ENCODE measurements at regions not wholly inside any gene's neighbourhood (a gene's known extent, or its start where the extent isn't known, plus 50 kb on each side); places are given as distances from the start of the nearest gene placed in this dataset.
A peak's percentile ranks its signal among the peaks of the same experiment; 100 is the strongest.

DNA sequence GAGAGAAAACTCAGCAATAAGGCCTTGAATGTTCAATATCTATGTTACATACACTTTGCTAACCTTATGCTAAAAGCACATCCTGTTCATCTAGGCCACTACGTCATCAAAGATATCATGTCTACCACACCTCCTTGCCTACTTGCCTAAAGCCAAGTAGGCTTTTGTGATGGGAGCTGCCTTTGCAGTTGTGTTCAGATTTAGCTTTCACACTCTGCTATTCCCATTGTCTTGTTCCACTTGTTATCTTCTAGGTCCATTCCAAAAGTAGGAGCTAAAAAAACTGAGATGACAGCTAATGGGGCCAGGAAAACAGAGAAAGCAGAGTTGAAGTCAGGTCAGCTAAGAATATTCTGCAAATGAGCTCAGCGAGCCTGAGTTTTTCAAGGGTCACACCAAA lies 153.6 kb upstream of the EDNRA start:
- H3K9me3 ChIP-seq (ENCODE audit: low read depth, low read length), result no peaks in the 10 kb centered on the region
- no peak overlapping the region for H3K4me3 ChIP-seq (ENCODE audit: insufficient read depth, low read length)
- H3K4me2 ChIP-seq (ENCODE audit: insufficient read depth, low read length), result no peak overlapping the region
- TF ChIP-seq, protein P1, sequence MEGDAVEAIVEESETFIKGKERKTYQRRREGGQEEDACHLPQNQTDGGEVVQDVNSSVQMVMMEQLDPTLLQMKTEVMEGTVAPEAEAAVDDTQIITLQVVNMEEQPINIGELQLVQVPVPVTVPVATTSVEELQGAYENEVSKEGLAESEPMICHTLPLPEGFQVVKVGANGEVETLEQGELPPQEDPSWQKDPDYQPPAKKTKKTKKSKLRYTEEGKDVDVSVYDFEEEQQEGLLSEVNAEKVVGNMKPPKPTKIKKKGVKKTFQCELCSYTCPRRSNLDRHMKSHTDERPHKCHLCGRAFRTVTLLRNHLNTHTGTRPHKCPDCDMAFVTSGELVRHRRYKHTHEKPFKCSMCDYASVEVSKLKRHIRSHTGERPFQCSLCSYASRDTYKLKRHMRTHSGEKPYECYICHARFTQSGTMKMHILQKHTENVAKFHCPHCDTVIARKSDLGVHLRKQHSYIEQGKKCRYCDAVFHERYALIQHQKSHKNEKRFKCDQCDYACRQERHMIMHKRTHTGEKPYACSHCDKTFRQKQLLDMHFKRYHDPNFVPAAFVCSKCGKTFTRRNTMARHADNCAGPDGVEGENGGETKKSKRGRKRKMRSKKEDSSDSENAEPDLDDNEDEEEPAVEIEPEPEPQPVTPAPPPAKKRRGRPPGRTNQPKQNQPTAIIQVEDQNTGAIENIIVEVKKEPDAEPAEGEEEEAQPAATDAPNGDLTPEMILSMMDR (IDR thresholded peaks at IDR 0.05; ENCODE audit: extremely low read depth, low read depth, low read length), result no peak
- H3K27me3 ChIP-seq (ENCODE audit: insufficient read depth, low read length), result no peaks in the 10 kb centered on the region
- no peak overlapping the region for H3K27ac ChIP-seq (ENCODE audit: low read depth, low read length)
- no peaks in the 10 kb centered on the region for H3K79me2 ChIP-seq (ENCODE audit: insufficient read depth, low read length)
- H3K4me1 ChIP-seq (ENCODE audit: insufficient read depth, low read length), result no peaks in the 10 kb centered on the region
- H3K36me3 ChIP-seq (ENCODE audit: insufficient read depth, low read length), result no peaks in the 10 kb centered on the region
- H4K20me1 ChIP-seq (ENCODE audit: insufficient read depth, low read length), result no peaks in the 10 kb centered on the region
- H2AFZ ChIP-seq (ENCODE audit: low read length), result no peak overlapping the region
- no peak for DNase-seq (ENCODE audit: insufficient read length, low spot score, missing footprints)

DNA sequence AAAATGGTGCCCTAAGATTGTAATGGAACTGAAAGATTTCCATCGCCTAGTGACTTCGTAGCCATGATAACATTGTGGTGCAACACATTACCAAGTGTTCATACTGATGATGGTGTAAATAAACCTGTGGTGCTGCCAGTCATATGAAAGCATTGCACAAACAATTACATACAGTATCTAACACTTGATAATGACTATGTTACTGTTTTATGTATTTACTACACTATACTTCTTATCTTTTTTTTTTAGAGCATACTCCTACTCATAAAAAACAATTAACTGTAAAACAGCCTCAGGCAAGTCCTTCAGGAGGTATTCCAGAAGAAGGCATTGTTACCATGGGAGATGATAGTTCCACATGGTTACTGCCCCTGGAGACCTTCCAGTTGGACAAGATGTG lies 152.7 kb upstream of the EDNRA start:
- H3K4me3 ChIP-seq (ENCODE audit: insufficient read depth, low read length), result no peak overlapping the region
- H3K79me2 ChIP-seq (ENCODE audit: insufficient read depth, low read length), result no peaks in the 10 kb centered on the region
- no peak overlapping the region for H3K4me2 ChIP-seq (ENCODE audit: insufficient read depth, low read length)
- no peaks in the 10 kb centered on the region for H3K36me3 ChIP-seq (ENCODE audit: insufficient read depth, low read length)
- H2AFZ ChIP-seq (ENCODE audit: low read length), result no peak overlapping the region
- no peaks in the 10 kb centered on the region for H4K20me1 ChIP-seq (ENCODE audit: insufficient read depth, low read length)
- no peaks in the 10 kb centered on the region for H3K27me3 ChIP-seq (ENCODE audit: insufficient read depth, low read length)
- no peaks in the 10 kb centered on the region for H3K4me1 ChIP-seq (ENCODE audit: insufficient read depth, low read length)
- TF ChIP-seq, protein P1 (IDR thresholded peaks at IDR 0.05; ENCODE audit: extremely low read depth, low read depth, low read length), result no peak
- no peak for DNase-seq (ENCODE audit: insufficient read length, low spot score, missing footprints)
- H3K9me3 ChIP-seq (ENCODE audit: low read depth, low read length), result no peaks in the 10 kb centered on the region
- no peak overlapping the region for H3K27ac ChIP-seq (ENCODE audit: low read depth, low read length)

DNA sequence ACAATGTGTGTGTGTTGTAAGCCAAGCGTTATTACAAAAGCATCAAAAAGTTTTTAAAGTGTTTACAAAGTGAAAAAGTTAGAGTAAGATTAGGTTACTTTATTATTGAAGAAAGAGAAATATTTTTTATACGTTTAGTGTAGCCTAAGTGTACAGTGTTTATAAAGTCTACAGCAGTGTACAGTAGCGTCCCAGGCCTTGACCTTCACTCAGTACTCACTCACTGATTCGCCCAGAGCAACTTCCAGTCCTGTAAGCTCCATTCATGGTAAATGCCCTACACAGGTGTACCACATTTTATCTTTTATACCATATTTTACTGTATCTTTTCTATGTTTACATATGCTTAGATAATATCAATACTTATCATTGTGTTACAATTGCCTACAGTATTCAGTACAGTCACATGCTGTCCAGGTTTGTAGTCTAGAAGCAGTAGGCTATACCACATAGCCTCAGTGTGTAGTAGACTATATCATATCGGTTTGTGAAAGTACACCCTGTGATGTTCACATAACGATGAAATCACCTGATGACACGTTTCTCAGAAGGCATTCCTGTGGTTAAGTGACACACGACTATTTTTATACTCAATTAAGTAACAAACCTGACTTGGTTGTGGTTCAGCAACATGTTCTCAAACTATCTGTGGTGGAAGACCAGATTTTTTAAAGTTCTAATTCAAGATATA lies 152.0 kb upstream of the EDNRA start:
- Histone ChIP-seq H3K27me3 (ENCODE audit: insufficient read depth, low read length) (no peaks in the 10 kb centered on the region), H3K36me3 (ENCODE audit: insufficient read depth, low read length) (no peaks in the 10 kb centered on the region), H3K9me3 (ENCODE audit: low read depth, low read length) (no peaks in the 10 kb centered on the region), H3K4me3 (ENCODE audit: insufficient read depth, low read length) (no peak overlapping the region), H3K4me2 (ENCODE audit: insufficient read depth, low read length) (no peak overlapping the region), H2AFZ (ENCODE audit: low read length) (no peak overlapping the region), H3K79me2 (ENCODE audit: insufficient read depth, low read length) (no peaks in the 10 kb centered on the region), H4K20me1 (ENCODE audit: insufficient read depth, low read length) (no peaks in the 10 kb centered on the region), H3K27ac (ENCODE audit: low read depth, low read length) (no peak overlapping the region), H3K4me1 (ENCODE audit: insufficient read depth, low read length) (no peaks in the 10 kb centered on the region)
- no peak for DNase-seq (ENCODE audit: insufficient read length, low spot score, missing footprints)
- TF ChIP-seq, protein P1 (IDR thresholded peaks at IDR 0.05; ENCODE audit: extremely low read depth, low read depth, low read length), result no peak

DNA sequence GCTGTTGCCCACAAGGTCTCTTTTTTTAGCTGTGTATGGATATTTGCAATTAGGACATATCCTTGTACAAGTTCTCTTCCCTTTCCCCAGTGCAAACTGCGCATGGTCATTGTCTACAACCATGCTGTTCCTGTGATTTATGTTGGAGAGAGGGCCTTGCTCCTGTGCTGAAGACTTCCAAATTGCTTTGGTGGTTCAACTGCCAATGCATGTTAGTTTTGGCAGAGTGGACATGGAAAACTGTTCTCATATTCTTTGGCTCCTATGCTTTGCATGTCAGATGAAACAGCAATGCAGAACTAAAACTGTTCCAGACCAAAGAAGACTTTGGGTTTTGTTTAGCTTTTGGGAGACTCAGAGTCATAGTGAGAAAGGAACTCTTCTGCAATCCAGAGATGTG lies 148.8 kb upstream of the EDNRA start:
- no peaks in the 10 kb centered on the region for H3K9me3 ChIP-seq (ENCODE audit: low read depth, low read length)
- peak overlapping the region; percentile 2 for H2AFZ ChIP-seq (ENCODE audit: low read length)
- no peaks in the 10 kb centered on the region for H3K27me3 ChIP-seq (ENCODE audit: insufficient read depth, low read length)
- no peak overlapping the region for H3K4me3 ChIP-seq (ENCODE audit: insufficient read depth, low read length)
- TF ChIP-seq, protein P1 (IDR thresholded peaks at IDR 0.05; ENCODE audit: extremely low read depth, low read depth, low read length), result no peak
- DNase-seq (ENCODE audit: insufficient read length, low spot score, missing footprints), result no peak
- H3K79me2 ChIP-seq (ENCODE audit: insufficient read depth, low read length), result no peaks in the 10 kb centered on the region
- no peak overlapping the region for H3K27ac ChIP-seq (ENCODE audit: low read depth, low read length)
- H3K4me2 ChIP-seq (ENCODE audit: insufficient read depth, low read length), result no peak overlapping the region
- no peaks in the 10 kb centered on the region for H3K36me3 ChIP-seq (ENCODE audit: insufficient read depth, low read length)
- no peaks in the 10 kb centered on the region for H4K20me1 ChIP-seq (ENCODE audit: insufficient read depth, low read length)
- no peaks in the 10 kb centered on the region for H3K4me1 ChIP-seq (ENCODE audit: insufficient read depth, low read length)
